ENCODE measurements at regions not wholly inside any gene's neighbourhood (a gene's known extent, or its start where the extent isn't known, plus 50 kb on each side); places are given as distances from the start of the nearest gene placed in this dataset.
"Not testable (repeated sequence)": the region's sequence is repeated elsewhere in the genome, so short reads cannot be mapped to it uniquely, and the experiment has no call there.

DNA sequence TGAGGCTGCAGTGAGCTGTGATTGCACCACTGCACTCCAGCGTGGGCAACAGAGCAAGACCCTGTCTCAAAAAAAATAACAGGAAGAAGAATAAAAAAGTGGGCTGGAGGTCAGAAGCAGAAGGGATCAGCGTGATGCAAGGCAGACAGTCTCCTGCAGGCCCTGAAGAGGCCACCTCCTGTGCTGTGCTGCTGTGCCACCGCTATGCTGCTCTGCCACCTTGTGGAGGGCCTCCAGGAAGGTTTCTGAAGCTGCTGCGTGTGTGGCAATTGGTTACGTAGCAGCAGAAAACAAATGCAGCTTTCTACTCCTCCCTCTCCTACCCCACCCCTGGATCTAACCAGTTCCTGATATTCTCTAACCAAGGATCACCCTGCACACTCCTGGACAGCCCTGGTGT is 815.5 kb downstream of the KCNJ18 start:
- no peak for DNase-seq

DNA sequence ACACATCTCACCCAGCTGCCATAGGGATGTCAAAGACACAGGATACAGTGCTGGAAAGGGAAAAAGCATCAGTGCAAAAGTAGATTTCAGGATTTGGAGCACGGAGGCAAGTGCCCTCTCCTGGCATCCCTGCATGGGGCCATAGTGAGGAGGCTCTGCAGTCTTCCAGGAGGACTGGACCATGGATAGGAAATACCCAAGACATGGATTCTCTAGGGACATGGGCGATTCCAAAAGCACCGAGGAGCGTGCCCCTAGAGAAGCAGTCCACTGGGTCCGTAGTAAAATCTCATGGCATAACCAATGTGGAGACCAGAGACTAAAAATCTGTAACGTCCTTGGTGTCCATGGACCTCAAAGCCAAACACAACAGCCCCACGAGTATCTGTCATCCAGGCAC is 818.2 kb downstream of the KCNJ18 start:
- DNase-seq: no peak

DNA sequence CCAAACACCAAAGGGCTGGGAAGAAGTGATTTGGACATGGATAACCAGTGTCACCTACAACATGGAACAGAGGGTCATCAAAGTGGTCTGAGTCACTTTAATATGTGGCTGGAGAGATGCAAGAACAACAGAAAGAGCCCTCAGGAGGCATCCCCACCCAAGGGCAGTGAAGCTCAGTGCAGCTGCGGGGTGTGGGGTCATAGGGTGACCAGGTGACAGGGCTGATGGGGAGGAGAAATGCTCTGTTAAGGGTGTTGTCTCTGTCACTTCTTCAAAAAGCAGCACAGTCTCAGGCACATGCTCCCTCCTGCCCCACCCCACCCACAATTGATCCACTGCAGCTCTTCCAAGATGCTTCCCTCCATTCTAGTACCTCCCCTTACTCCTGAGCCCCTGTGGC is 819.1 kb downstream of the KCNJ18 start:
- no peak for DNase-seq

DNA sequence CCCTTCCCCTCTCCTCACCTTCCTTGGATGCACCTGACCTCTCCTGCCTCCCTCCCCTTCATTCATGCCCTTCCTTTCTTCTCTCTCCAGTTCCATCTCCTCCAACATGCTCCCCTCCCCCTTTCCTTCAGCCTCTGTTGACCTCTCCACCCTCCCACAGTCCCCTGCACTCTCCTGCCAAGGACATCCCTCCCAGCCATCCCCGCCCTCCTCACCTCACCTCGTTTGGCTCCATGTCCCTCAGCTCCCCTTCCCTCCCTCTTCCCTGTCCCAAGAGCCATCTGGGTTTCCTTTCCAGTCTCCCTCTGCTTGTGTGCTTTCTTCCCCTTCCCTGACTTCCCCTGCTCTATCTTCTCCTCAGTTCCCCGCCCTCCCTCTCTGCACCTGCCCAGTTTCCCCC is 819.7 kb downstream of the KCNJ18 start:
- DNase-seq: no peak

DNA sequence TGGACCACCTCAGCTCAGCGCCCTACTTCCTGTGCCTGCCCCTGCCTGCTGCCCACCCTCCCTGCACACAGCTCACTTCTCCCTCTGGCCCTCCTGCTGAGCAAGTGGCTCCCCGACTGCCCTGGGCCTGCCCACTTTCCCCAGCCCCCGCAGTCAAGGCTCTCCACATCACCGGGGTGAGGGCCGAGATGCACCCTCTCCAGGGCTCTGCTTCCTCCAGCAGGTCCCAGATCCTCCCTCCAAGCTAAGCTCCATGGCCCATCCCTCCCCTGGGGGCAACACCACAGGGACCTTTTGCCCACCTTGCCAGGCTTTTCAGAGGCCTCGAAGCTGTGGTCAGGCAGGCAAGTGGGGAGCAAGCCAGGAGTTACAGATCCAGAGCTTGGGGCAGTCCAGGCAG is 820.2 kb downstream of the KCNJ18 start:
- DNase-seq: no peak

DNA sequence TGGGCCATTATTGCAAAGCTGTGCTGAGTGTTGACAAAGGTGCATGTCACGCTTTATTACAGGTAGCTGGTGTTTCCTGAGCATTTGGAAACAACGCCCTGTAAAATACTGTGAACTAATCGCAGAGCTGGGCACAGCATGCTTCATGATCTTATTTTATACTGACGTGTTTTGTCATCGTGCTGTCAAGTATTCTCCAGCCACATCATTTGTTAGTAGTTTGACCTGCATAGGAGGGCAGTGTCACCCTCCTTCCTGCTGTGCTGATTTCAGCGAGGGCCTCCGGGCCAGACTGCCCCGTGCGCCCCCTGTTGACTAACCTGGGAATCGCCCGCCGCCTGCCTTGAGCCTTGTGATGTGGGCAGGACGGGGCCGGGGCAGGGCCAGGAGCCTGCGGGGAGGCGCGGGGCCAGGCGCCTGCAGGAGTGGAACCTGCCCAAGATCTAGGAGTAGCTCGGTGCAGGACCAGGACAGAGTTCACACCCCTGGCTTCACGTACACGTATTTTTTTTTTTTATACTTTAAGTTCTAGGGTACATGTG is 820.7 kb downstream of the KCNJ18 start:
- DNase-seq: no peak

DNA sequence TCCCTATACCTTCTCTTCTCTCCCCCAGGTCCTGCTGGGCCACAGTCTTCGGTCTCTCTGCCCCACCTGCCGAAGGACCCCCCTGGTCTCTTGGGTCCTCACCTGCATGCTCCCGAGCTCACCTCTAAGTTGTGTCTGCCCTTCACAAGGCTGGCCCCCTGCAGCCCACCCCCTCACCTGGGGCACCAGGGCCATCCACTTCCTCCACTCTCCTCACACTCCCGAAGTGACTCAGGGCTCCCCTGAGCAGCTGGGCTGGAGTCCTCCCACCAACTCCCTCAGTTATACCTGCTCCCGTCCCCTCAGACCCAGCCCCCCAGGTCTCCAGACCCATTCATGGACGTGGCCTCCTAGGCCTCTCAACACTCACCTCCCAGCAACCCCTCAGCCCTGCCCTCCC is 822.0 kb downstream of the KCNJ18 start:
- no peak for DNase-seq

DNA sequence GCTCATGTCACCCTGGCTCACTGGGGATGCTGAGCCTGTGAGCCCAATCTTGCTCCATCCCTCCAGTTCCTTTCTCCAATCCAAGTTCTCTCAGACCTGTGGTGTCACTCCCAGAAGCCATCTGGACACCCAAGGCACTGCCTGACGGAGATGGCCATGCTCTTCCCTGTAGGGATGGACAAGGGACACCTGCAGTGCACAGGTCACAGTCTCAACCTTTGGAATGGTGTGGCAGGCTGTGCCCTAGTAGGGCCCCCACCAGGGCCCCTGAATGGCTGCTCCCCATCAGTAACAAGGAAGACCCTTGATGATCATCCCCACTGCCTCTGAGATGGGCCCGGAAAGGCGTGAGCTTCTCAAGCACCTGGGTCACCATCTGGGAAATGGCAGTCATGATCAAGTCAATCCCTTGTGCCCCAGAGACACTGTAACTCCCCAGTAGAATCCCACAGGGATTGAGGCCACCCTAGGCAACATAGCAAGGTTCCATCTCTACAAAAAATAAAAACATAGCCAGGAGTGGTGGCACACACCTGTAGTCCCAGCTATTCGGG is 822.5 kb downstream of the KCNJ18 start:
- no peak for DNase-seq

DNA sequence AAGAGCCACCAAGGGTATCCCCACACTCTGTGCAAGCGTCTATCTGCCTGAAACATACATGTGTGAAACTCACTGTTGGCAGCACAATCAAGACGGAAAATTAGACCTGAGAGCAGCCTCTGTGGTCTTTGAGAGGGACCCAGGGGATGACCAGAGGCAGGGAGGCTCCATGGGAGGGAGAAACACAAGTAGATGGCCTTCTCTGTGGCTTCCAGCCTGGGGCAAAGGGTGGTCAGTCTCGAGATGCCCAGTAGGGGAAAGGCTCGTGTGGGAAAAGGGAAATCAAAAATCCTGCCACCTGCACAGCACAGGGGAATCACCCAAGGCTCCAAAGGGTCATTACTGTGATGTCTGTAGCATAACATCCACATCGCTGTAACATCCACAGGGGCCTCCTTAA is 823.3 kb downstream of the KCNJ18 start:
- DNase-seq: no peak

DNA sequence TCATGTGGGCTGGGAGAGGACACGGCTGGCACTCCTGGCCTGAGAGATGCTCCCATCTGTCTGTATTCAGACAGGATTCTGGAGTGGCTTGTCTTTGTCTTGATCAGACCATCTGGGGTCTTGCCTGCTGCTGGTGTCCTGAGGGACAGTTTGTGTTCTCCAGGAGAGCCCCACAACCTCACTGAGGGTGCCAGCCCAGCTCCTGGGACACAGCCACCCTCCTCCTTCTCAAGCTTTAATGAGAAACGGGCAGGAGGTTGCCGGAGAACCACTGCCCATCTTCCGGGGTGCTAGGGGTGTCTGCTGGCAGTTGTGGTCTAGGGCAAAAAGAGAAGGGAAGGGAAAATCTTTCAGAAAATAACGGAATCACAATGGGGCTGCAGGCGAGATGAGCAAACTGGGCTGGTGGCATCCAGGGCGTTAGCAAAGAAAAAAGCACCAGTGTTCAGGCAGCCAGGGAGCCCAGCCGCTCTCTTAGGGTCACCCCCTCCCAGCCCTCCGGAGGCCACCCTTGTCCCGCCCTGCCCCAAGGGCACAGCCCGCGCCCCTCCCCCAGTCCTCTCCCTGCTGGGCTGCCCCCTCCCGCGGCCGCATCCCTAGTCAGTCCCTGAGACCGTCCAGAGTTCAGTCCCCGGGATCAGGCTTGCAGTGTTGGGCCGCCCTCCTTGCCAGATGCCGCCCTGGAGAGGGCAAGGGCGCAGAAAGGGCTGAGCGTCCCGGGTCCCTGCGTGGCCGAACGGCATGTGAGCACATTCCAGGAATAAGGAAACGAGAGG is 824.7 kb downstream of the KCNJ18 start:
- no peak for DNase-seq

DNA sequence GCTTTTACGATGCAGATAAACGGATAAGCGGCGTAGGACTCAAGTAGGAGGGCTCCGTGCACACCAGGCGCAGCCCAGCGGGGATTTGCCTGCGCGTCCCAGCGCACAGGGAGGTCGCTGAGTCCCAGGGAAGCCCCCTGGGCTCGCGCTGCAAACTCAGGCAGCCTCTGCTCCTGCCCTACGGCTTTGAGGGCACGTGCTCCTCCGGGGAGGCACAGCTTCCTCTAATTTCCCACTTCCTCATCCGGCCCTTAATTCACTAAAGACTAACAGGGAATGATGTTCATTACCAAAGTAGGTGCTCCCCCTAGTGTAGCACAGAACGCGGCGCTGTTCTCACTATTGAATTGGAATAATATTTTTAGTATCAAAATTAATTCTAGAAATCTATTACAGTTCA is 825.4 kb downstream of the KCNJ18 start:
- DNase-seq: no peak

DNA sequence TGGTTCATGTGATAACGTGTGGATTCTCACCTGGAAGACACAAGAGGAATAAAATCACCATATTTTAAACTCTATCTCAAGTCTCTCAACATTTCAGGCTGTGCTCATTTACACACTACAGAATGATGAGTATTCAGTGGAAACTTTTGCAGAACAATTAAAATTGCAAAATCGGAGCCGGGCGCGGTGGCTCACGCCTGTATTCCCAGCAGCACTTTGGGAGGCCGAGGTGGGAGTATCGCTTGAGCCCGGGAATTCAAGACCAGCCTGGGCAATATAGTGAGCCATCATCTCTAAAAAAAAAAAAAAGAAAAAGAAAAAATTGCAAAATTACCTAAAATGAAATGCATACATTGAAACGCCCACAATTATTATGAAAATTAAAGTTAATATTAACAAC is 825.9 kb downstream of the KCNJ18 start:
- no peak for DNase-seq

DNA sequence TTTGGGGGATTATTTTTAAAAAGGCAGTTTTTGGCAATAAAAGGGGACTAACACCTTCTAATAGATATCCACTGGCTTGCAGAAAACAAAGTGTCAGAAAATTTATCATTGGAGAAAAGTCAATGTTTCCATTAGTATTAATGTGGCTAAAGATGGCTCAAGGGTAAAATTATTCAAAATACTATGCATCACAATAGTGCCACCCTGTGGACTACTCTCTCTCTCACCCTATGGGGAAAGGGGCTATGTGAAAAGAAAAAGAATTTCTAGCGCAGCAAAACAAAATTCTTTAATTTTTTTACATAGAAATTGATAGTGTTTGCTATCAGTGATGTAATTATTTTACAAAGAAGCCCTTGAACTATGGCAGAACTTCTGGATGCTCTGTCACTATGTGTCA is 856.5 kb downstream of the KCNJ18 start:
- not testable (repeated sequence) for DNase-seq

DNA sequence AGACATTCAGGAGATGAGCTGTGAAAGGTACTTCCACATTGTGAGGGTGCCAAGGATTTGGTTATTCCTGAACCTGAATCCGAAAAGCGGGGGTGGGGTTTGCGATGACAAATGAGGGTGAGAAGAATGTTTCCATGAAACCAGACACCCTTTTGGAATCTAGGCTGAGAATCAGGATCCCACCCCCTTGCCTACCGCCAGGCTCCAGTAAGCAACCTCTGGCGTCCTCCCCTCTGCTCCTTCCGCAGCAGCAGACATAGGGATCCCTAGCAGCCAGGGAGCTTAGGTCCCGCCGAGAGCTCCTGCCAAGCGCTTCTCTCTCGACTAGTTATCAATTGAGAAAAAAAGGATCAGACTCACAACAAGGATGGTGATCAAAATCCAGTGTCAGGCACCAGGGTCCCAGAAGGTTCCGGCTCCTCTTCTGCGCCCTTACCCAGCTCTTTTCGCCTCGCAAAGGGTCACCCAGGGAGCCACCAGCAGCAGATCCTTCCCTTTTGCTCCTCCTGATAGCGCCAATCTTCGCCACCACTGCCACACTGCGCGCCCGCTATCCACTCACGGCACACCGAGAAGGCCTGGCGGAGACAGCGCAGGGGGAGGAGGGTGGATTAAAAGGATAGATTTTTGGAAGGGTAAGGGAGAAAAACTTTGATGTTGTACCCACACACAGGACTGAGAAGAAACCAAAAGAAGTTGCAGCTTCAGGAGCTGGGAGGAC is 859.5 kb downstream of the KCNJ18 start:
- not testable (repeated sequence) for DNase-seq

DNA sequence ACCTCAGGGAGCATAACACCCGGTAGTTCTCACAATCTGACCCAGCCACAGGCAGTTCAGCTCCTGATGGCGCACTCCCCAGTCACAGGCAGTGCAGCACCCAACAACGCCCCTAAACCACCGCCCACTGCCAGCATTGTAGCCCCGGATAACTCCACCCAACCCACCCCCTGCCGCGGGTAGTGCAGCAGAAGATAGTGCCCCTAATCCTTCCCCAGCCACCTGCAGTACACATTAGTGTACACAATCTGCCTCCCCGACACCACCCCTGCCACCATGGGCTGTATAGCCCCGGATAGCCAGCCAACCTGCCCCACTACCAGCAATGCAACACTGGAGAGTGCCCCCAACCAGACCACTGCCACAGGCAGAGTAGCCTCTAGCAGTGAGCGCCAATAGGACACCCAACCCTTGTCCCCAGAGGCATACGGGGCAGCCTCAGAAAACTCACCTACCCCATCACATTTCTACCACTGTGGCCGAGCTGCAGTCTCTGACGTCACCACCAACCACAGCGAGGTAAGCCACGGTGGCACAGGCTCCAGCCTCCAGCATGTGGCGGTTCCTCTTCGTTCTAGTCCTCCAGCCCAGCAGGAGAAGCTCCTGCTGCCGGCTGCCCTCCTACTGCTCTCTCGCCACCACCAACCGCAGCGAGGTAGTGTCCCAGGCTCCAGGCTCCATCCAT is 877.3 kb downstream of the KCNJ18 start:
- no peak for DNase-seq

DNA sequence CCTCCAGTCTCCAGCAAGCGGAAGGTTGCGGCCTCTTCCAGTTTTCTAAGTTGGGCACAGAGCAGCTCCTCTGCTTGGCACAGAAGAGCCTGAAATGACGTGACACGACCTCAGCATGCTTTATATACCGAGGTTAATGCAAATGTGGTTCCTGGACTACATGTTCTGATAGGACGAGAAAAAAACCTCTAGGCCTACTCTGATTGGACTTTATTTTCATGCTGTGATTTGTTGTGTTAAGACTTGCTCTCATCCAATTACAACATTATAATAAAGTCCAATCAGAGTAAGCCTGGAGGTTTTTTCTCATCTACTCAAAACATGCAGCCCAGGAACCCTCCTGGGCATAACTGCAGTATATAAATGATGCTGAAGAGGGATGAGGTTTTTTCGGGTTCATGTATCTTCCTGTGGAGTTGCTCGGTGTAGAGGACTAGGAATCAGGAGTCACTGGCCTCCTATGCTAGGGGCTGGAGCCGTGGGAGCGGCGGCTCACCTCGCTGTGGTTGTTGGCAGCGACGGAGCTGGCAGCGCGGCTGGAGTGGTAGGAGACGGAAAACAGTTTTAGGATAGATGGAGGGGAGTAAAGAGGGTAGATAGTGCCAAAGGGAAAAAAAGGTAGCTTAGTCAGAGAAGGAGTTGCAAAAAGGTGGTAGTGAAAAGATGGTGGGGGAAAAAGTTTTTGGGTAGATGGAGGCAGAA is 878.0 kb downstream of the KCNJ18 start:
- DNase-seq: no peak

DNA sequence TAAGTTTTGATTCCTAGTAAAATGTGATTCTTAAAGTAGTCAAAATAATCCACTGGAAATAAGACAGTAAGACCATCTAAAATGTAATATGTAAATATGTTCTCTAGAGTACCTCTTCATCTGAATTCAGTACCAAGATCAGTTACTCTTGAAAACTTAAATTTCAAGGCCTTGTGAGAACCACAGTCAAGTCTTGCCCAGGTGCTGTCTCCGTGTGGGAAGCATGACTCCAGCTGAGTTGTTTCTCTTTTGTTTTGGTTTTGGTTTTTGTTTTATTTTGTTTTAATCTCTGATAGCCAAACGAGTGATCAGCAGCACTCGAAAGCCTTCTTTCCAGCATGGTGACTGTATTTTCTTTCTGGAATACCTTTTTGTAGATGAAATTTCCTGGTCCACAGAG is 907.0 kb downstream of the KCNJ18 start:
- DNase-seq: no peak

DNA sequence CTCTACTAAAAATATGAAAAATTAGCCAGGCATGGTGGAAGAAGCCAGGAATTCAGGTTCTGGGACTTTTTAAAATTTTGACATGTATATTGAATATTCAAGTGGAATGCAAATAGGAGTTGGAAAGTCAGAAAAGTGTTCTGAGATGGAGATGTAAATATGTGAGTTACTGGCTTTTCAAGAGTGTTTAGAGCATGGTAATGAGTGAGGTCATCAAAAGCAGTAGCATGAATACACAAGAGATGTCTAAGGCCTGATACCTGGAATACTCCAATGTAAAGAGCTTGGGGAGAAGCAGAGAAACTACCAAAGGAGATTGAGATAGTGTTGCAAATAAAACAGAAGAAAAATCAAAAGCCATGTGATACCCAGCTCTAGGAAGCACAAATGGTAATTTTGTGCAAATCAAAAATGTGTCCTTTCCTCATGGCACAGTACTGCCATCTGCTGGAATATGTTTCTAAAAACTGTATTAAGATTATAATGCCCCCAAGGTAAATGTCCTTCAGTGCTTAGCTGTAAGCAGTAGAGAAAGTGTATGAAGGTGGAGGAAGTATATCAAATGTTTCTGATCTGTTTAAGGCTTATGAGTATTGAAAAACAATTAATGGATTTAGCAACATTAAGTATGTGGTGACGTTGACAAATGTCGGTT is 908.4 kb downstream of the KCNJ18 start:
- DNase-seq: no peak
